ENCODE measurements at regions not wholly inside any gene's neighbourhood (a gene's known extent, or its start where the extent isn't known, plus 50 kb on each side); places are given as distances from the start of the nearest gene placed in this dataset.

DNA sequence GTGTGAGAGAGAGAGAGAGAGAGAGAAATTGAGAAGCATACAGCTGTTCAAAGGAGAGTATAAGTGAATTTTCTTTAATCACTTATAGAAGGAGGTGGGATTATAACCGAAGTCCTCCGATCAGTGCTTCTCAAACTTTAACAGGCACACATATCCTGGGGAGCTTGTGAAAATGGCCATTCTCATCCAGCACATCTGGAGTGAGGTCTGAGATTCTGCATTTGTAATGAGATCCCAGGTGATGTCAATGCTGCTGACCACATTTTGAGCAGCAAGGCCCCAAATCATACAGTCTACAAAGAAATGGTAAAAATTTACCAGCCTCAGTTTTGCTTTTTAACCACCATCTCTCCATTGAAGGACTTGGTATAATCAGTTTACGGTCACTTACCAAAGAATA is 219.0 kb downstream of the PTEN start:
- no peak overlapping the region for H3K4me3 ChIP-seq (ENCODE audit: low read depth, low read length)
- no peaks in the 10 kb centered on the region for H3K36me3 ChIP-seq
- no peaks in the 10 kb centered on the region for H3K4me1 ChIP-seq
- no peaks in the 10 kb centered on the region for H3K27me3 ChIP-seq
- no peak for DNase-seq
- TF ChIP-seq, protein P1, sequence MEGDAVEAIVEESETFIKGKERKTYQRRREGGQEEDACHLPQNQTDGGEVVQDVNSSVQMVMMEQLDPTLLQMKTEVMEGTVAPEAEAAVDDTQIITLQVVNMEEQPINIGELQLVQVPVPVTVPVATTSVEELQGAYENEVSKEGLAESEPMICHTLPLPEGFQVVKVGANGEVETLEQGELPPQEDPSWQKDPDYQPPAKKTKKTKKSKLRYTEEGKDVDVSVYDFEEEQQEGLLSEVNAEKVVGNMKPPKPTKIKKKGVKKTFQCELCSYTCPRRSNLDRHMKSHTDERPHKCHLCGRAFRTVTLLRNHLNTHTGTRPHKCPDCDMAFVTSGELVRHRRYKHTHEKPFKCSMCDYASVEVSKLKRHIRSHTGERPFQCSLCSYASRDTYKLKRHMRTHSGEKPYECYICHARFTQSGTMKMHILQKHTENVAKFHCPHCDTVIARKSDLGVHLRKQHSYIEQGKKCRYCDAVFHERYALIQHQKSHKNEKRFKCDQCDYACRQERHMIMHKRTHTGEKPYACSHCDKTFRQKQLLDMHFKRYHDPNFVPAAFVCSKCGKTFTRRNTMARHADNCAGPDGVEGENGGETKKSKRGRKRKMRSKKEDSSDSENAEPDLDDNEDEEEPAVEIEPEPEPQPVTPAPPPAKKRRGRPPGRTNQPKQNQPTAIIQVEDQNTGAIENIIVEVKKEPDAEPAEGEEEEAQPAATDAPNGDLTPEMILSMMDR (IDR thresholded peaks at IDR 0.05; ENCODE audit: low read depth, low read length), result no peak
- H3K9me3 ChIP-seq, result no peaks in the 10 kb centered on the region

DNA sequence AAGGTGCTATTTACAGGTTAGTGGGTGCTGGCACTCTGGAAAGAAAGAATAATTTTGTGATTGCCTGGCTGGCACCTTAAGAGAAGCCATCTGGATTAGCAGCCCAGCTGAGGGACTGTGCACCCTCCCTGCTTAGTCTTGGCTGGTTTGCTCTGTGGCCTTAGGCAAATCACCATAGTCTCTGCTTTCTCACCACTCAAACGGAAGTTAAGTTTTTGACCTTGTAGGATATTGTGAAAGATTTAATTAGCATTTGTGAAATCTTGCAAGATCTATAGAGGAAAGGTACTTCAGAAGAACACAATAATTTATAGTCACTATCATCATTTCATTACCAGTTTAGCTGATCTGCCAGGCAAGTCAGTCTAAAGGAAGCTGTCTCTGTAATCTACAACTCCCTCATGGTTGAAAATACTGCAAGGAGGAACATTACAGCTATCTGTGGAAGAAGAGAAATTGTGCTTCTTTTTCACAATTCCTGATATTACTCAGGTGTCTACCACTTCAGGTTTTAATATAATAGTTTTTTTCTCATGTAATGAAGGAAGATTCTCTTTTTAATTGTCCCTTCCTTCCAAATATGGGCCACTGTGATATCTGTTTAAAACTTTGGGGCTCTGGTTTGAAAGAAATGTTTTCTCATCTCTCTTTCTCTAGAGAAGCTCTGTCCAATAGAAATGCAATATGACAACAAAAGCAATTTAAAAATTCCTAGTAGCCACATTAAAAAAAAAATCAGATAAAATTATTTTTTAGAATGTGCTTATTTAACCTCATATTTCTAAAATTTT is 219.6 kb downstream of the PTEN start:
- Histone ChIP-seq H3K27me3 (no peaks in the 10 kb centered on the region), H3K4me3 (ENCODE audit: low read depth, low read length) (no peak overlapping the region), H3K9me3 (no peaks in the 10 kb centered on the region), H3K4me1 (no peaks in the 10 kb centered on the region), H3K36me3 (no peaks in the 10 kb centered on the region)
- TF ChIP-seq, protein P1 (IDR thresholded peaks at IDR 0.05; ENCODE audit: low read depth, low read length), result no peak
- DNase-seq, result no peak

GRCh38 chr10:88083597-88083989 is 220.2 kb downstream of the PTEN start:
- Histone ChIP-seq H3K36me3 (no peaks in the 10 kb centered on the region), H3K27me3 (no peaks in the 10 kb centered on the region), H3K4me3 (ENCODE audit: low read depth, low read length) (no peak overlapping the region), H3K9me3 (no peaks in the 10 kb centered on the region), H3K4me1 (no peaks in the 10 kb centered on the region)
- TF ChIP-seq, protein P1 (IDR thresholded peaks at IDR 0.05; ENCODE audit: low read depth, low read length), result no peak
- DNase-seq, result no peak

DNA sequence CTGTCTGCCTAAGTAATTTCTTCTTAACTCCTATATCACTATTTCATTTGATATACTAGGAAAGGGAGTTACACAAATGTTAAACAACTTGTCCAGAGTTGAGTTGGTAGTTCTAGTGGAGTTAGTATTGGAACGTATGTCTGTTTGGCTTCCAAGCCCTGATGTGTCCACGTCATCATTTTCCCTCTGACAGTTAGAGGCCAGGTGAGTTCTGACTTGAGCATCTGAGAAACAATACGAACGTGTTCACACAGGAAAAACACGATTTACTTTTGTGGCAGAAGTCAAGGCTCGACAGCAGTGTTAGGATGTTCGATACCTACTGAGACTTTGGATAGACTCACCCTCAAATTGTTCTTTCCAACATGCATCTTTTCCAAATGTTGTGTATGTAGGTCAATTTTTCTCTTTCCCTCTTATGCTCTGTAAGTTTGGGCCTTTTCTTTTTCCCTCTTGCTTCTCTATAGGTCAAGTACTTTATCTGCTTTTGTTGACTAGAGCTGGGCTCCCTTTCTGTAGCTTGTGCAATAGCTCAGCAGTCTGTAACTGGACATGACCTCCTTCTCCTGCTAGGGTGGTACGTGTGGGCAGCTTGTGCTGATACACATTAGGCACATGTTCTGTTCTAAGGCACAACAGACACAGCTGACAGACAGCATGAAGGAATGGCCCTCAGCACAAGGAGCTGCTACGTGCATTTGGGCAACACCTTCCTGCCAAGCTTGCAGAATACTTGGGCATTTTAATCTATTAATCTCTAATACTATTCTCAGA is 222.9 kb downstream of the PTEN start:
- Histone ChIP-seq H3K4me1 (no peaks in the 10 kb centered on the region), H3K36me3 (no peaks in the 10 kb centered on the region), H3K9me3 (no peaks in the 10 kb centered on the region), H3K27me3 (no peaks in the 10 kb centered on the region), H3K4me3 (ENCODE audit: low read depth, low read length) (no peak overlapping the region)
- TF ChIP-seq, protein P1 (IDR thresholded peaks at IDR 0.05; ENCODE audit: low read depth, low read length), result no peak
- DNase-seq, result no peak

- TF ChIP-seq, protein P1 (IDR thresholded peaks at IDR 0.05; ENCODE audit: low read depth, low read length), result no peak
- Histone ChIP-seq H3K36me3 (no peaks in the 10 kb centered on the region), H3K9me3 (no peaks in the 10 kb centered on the region), H3K4me3 (ENCODE audit: low read depth, low read length) (no peak overlapping the region), H3K27me3 (no peaks in the 10 kb centered on the region), H3K4me1 (peaks cover 4% of the 10 kb centered on the region; the same call in 1 of the 2 replicates)
- no peak for DNase-seq
These were observed 225.3 kb downstream of the PTEN start for GRCh38 chr10:88088441-88089340.
